BJ (cell line): ENCODE measurements at regions not wholly inside any gene's neighbourhood (a gene's known extent, or its start where the extent isn't known, plus 50 kb on each side); places are given as distances from the start of the nearest gene placed in this dataset.

ENCODE experiments used
- CTCF ChIA-PET: fragments of 350-600 bp; formaldehyde crosslinking; extraction: SDS; loops from one replicate; lab custom pipeline; 2021; ENCODE audit warnings: antibody characterized with exemption, inconsistent platforms; lab: Yijun Ruan, JAX
- POLR2A ChIA-PET: fragments of 300-600 bp; sonication (Branson Sonifier 250); formaldehyde crosslinking; extraction: SDS; loops from one replicate; lab custom pipeline; 2021; ENCODE audit warnings: antibody characterized with exemption; lab: Charles Lee
- DNase-seq: peaks from one replicate; pipeline ENCODE4 v3.0.0-alpha.2; 2011; ENCODE audit warnings: low read depth
- H3K27me3 ChIP-seq: 2 replicates; pipeline ENCODE4 v1.6.0; 2011; ENCODE audit warnings: low read length; ENCODE audit not compliant: control insufficient read depth, insufficient read depth
- H3K36me3 ChIP-seq: 2 replicates; pipeline ENCODE4 v1.5.1; 2011; ENCODE audit warnings: low read length; ENCODE audit not compliant: control insufficient read depth, insufficient read depth
- H3K4me3 ChIP-seq: 2 replicates; pipeline ENCODE4 v1.5.1; 2011; ENCODE audit warnings: low read depth, mild to moderate bottlenecking, control low read depth, low read length
- TF ChIP-seq, protein P1 (sequence below): IDR thresholded peaks from 2 replicates; pipeline ENCODE4 v1.5.1; 2011; ENCODE audit warnings: low read depth, mild to moderate bottlenecking, control low read depth, inconsistent platforms, low read length, moderate library complexity; ENCODE audit not compliant: insufficient read depth

DNA sequence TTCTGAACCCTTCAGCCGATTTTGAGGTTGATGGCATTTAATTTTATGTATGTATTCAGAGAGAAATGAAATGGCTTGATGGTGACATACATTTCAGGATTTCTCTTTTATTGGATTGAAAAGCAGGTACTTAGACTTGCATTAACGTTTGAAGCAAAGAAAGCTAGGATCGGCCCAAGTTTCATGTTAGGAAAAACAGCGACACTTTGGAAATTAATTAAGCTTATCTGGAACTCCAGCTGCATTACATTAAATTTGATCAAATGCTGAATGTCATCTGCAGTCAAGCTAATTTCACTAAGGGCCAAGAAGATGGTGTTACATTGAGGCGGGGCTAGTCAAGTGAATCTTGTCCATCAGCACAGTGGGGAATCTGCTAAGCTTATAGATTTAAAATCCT is 441.8 kb downstream of the IRS1 start:
- DNase-seq = no peak
- TF ChIP-seq, protein P1, sequence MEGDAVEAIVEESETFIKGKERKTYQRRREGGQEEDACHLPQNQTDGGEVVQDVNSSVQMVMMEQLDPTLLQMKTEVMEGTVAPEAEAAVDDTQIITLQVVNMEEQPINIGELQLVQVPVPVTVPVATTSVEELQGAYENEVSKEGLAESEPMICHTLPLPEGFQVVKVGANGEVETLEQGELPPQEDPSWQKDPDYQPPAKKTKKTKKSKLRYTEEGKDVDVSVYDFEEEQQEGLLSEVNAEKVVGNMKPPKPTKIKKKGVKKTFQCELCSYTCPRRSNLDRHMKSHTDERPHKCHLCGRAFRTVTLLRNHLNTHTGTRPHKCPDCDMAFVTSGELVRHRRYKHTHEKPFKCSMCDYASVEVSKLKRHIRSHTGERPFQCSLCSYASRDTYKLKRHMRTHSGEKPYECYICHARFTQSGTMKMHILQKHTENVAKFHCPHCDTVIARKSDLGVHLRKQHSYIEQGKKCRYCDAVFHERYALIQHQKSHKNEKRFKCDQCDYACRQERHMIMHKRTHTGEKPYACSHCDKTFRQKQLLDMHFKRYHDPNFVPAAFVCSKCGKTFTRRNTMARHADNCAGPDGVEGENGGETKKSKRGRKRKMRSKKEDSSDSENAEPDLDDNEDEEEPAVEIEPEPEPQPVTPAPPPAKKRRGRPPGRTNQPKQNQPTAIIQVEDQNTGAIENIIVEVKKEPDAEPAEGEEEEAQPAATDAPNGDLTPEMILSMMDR = no peak
- Histone ChIP-seq H3K36me3 (no peaks in the 10 kb centered on the region), H3K4me3 (no peak overlapping the region), H3K27me3 (no peaks in the 10 kb centered on the region)
- ChIA-PET CTCF (no interaction called here), POLR2A (no interaction called here)

DNA sequence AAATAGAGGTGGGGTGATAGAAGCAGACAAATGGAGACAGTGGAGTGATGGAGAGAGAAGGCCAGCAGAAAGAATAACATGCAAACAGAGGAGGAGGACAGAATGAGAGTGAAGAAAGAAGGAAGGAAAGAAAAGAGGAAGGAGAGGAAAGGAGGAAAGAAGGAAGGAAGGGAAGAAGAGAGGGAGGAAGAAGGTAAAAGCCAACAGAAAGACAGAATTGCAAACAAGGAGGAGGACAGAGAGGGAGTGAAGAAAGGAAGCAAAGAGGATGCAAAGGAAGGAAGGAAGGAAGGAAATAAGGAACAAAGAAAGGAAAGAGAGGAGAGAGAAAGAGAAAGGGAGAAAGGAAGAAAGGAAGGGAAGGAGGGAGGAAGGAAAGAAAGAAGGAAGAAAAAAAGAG is 444.0 kb downstream of the IRS1 start:
- ChIA-PET CTCF (no interaction called here), POLR2A (no interaction called here)
- no peaks in the 10 kb centered on the region for H3K27me3 ChIP-seq
- TF ChIP-seq, protein P1 = no peak
- no peak overlapping the region for H3K4me3 ChIP-seq
- H3K36me3 ChIP-seq = no peaks in the 10 kb centered on the region
- no peak for DNase-seq

DNA sequence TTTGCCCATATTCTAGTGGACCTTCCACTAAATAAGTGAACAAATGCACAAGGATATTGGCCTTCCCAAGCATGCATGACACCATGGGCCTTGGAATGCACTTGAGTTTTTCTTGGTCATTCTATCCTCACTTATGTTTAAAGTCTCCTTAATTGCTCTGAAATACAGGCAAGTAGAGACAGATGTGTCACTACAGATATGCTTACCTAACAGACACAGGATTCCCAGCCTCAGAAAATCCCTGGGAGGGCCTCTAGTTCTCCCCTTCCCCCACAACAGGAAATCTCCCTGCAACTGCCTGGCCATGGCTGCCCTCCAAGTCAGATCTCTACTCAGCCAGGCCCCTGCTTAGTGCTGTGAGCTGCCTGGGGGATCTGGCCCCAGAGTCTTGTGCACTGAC is 445.2 kb downstream of the IRS1 start:
- H3K27me3 ChIP-seq = no peaks in the 10 kb centered on the region
- POLR2A ChIA-PET = no interaction called here
- CTCF ChIA-PET = interaction anchor here (1.0 to 1.6 kb wide), 3 partner anchors 8 to 466 kb away, joined by 4 to 5 read pairs (median 4); no protein-coding TSS in a partner anchor

GRCh38 chr2:226352941-226353560 is 446.6 kb downstream of the IRS1 start:
- ChIA-PET CTCF (interaction anchor here (1.4 to 1.6 kb wide), 2 partner anchors 10 to 464 kb away, joined by 4 to 5 read pairs; no protein-coding TSS in a partner anchor), POLR2A (no interaction called here)

More for the DNA sequence above, 445.2 kb downstream of the IRS1 start:
- Histone ChIP-seq H3K36me3 (no peaks in the 10 kb centered on the region), H3K4me3 (no peak overlapping the region)
- no peak for DNase-seq
- TF ChIP-seq, protein P1 = no peak

GRCh38 chr2:226351711-226352110 is 447.9 kb downstream of the IRS1 start:
- no peak for DNase-seq
- Histone ChIP-seq H3K27me3 (no peaks in the 10 kb centered on the region), H3K36me3 (no peaks in the 10 kb centered on the region), H3K4me3 (no peak overlapping the region)
- POLR2A ChIA-PET = no interaction called here
- CTCF ChIA-PET = interaction anchor here (1.0 kb wide), 1 partner anchor 17 kb away, joined by 4 read pairs; no protein-coding TSS in a partner anchor
- TF ChIP-seq, protein P1 = no peak

More at GRCh38 chr2:226352941-226353560, 446.6 kb downstream of the IRS1 start:
- TF ChIP-seq, protein P1 = no peak
- no peak for DNase-seq
- H3K36me3 ChIP-seq = no peaks in the 10 kb centered on the region
- H3K4me3 ChIP-seq = no peak overlapping the region
- no peaks in the 10 kb centered on the region for H3K27me3 ChIP-seq
